ENCODE measurements at regions not wholly inside any gene's neighbourhood (a gene's known extent, or its start where the extent isn't known, plus 50 kb on each side); places are given as distances from the start of the nearest gene placed in this dataset.

- no peak for TF ChIP-seq STAT6 (CRISPR knock-in tag; conservative IDR thresholded peaks at IDR 0.05; ENCODE audit: low read depth)
- no peak for TF ChIP-seq IRF1 (CRISPR knock-in tag; IDR thresholded peaks at IDR 0.05)
- TF ChIP-seq ATF1 (CRISPR knock-in tag; IDR thresholded peaks at IDR 0.05) = no peak
Observed at GRCh38 chr4:123871341-123871740, 474.7 kb downstream of the SPRY1 start (continued).

GRCh38 chr4:123874063-123874462 is 477.5 kb downstream of the SPRY1 start:
- ChIA-PET CTCF (no interaction called here), POLR2A (no interaction called here)
- peaks cover 20% of the 10 kb centered on the region for H3K4me1 Mint-ChIP-seq
- ATAC-seq (no peak), DNase-seq (ENCODE audit: low spot score) (no peak)
- no peaks in the 10 kb centered on the region for H3K36me3 Mint-ChIP-seq
- H3K27ac Mint-ChIP-seq = no peak overlapping the region
- H3K27me3 Mint-ChIP-seq (ENCODE audit: low read depth) = no peaks in the 10 kb centered on the region
- no peak overlapping the region for H3K4me3 Mint-ChIP-seq
- H3K9me3 Mint-ChIP-seq = peaks cover 9% of the 10 kb centered on the region; the same call in 1 of the 2 replicates
- TF ChIP-seq ZNF281 (CRISPR knock-in tag; IDR thresholded peaks at IDR 0.05) (no peak), PRRX2 (CRISPR knock-in tag; IDR thresholded peaks at IDR 0.05) (no peak), NR3C1 (CRISPR knock-in tag; conservative IDR thresholded peaks at IDR 0.05; ENCODE audit: low read depth) (no peak), STAT6 (CRISPR knock-in tag; conservative IDR thresholded peaks at IDR 0.05; ENCODE audit: low read depth) (no peak), TEAD1 (CRISPR knock-in tag; IDR thresholded peaks at IDR 0.05) (no peak)

GRCh38 chr4:123876143-123876542 is 479.5 kb downstream of the SPRY1 start:
- ChIA-PET POLR2A (no interaction called here), CTCF (no interaction called here)
- Mint-ChIP-seq H3K4me3 (no peak overlapping the region), H3K27me3 (ENCODE audit: low read depth) (no peaks in the 10 kb centered on the region), H3K4me1 (peaks cover 15% of the 10 kb centered on the region), H3K27ac (no peak overlapping the region), H3K36me3 (no peaks in the 10 kb centered on the region), H3K9me3 (peaks cover 9% of the 10 kb centered on the region; the same call in 1 of the 2 replicates)
- DNase-seq (ENCODE audit: low spot score) (no peak), ATAC-seq (no peak)
- no peak for TF ChIP-seq CBFB (CRISPR knock-in tag; IDR thresholded peaks at IDR 0.05; ENCODE audit: low read depth)
- TF ChIP-seq ATF1 (CRISPR knock-in tag; IDR thresholded peaks at IDR 0.05) = no peak
- TF ChIP-seq ELF4 (CRISPR knock-in tag; IDR thresholded peaks at IDR 0.05; ENCODE audit: low read depth) = no peak

GRCh38 chr4:123876671-123877101 is 480.1 kb downstream of the SPRY1 start:
- no peak for ATAC-seq
- DNase-seq (ENCODE audit: low spot score) = no peak
- Mint-ChIP-seq H3K36me3 (no peaks in the 10 kb centered on the region), H3K4me1 (peaks cover 15% of the 10 kb centered on the region), H3K27me3 (ENCODE audit: low read depth) (no peaks in the 10 kb centered on the region), H3K9me3 (peaks cover 9% of the 10 kb centered on the region; the same call in 1 of the 2 replicates), H3K4me3 (no peak overlapping the region), H3K27ac (no peak overlapping the region)
- ChIA-PET CTCF (no interaction called here), POLR2A (no interaction called here)
- TF ChIP-seq ZNF219 (CRISPR knock-in tag; IDR thresholded peaks at IDR 0.05; ENCODE audit: borderline replicate concordance) (no peak), PRDM15 (CRISPR knock-in tag; IDR thresholded peaks at IDR 0.05) (no peak), SMAD4 (CRISPR knock-in tag; IDR thresholded peaks at IDR 0.05) (no peak), HMGA2 (CRISPR knock-in tag; IDR thresholded peaks at IDR 0.05) (no peak), ZSCAN18 (CRISPR knock-in tag; IDR thresholded peaks at IDR 0.05) (no peak)

Data from WTC11 (cell line).